Thyroid gland (tissue), 4 donors: ENCODE measurements at regions not wholly inside any gene's neighbourhood (a gene's known extent, or its start where the extent isn't known, plus 50 kb on each side); places are given as distances from the start of the nearest gene placed in this dataset.

ENCODE experiments used
- CTCF ChIP-seq, 6 experiments: fragments of 200-600 bp in 3 of 6; fragments of 450-650 bp in 3 of 6; sonication (generic) in 3 of 6; IDR thresholded peaks; one replicate each; pipeline ENCODE4 v1.5.1; 2016 to 2019; ENCODE audit warnings: antibody characterized with exemption in 6 of 6, mild to moderate bottlenecking in 2 of 6, inconsistent platforms in 1 of 6, moderate library complexity in 1 of 6
- POLR2A ChIP-seq, 2 donors: fragments of 450-650 bp; IDR thresholded peaks; one replicate each; pipeline ENCODE4 v1.6.1; 2017; ENCODE audit warnings: antibody characterized with exemption in 2 of 2, mild to moderate bottlenecking in 2 of 2, moderate library complexity in 1 of 2

- TF ChIP-seq POLR2A (IDR thresholded peaks at IDR 0.05) (no peak), CTCF (IDR thresholded peaks at IDR 0.05) (no peak)
Measured at GRCh38 chrX:125926295-125926694, 239.8 kb downstream of the DCAF12L2 start.
